HEK293 (cell line): ENCODE measurements at regions not wholly inside any gene's neighbourhood (a gene's known extent, or its start where the extent isn't known, plus 50 kb on each side); places are given as distances from the start of the nearest gene placed in this dataset.

Source experiments
- CTCF ChIA-PET: fragments of 350-600 bp; formaldehyde crosslinking; extraction: SDS; loops from one replicate; lab custom pipeline; 2021; ENCODE audit warnings: antibody characterized with exemption; lab: Yijun Ruan, JAX
- POLR2A ChIA-PET: fragments of 300-600 bp; formaldehyde crosslinking; extraction: SDS; loops from one replicate; lab custom pipeline; 2020; ENCODE audit warnings: antibody characterized with exemption, inconsistent platforms; lab: Yijun Ruan, JAX
- H3K27ac ChIP-seq: fragments of 200-500 bp; sonication (Bioruptor generic); 2 replicates; pipeline ENCODE4 v1.5.1; 2014; ENCODE audit warnings: low read depth, low read length, control low read depth, inconsistent platforms; ENCODE audit errors: extremely low read depth
- H3K36me3 ChIP-seq, 2 experiments: fragments of 200-500 bp in 1 of 2; sonication (Bioruptor generic) in 1 of 2; 1 replicate in 1 of 2; 2 replicates in 1 of 2; pipeline ENCODE4 v1.5.1; 2014 to 2017; ENCODE audit warnings: inconsistent platforms in 2 of 2, low read length in 2 of 2; ENCODE audit not compliant: control insufficient read depth in 2 of 2, insufficient read depth in 1 of 2
- H3K4me1 ChIP-seq: fragments of 200-500 bp; sonication (Bioruptor generic); 2 replicates; pipeline ENCODE4 v1.5.1; 2014; ENCODE audit warnings: mild to moderate bottlenecking, low read length, inconsistent platforms; ENCODE audit not compliant: control insufficient read depth, insufficient read depth
- H3K4me3 ChIP-seq: 2 replicates; pipeline ENCODE4 v1.5.1; 2011; ENCODE audit warnings: low read depth, mild to moderate bottlenecking, control low read depth, low read length, moderate library complexity
- H3K9me3 ChIP-seq: fragments of 200-500 bp; sonication (Bioruptor generic); 2 replicates; pipeline ENCODE4 v1.5.1; 2014; ENCODE audit warnings: low read depth, low read length, inconsistent platforms; ENCODE audit not compliant: control insufficient read depth, insufficient read depth
- GFI1B ChIP-seq: fragments of 450-650 bp; formaldehyde crosslinking; IDR thresholded peaks from 2 replicates; pipeline ENCODE4 v1.5.1; 2016; ENCODE audit warnings: missing biosample characterization, missing genetic modification characterization
- GLI2 ChIP-seq: fragments of 450-650 bp; formaldehyde crosslinking; IDR thresholded peaks from 2 replicates; pipeline ENCODE4; 2017; ENCODE audit warnings: missing biosample characterization, missing genetic modification characterization, low read depth, borderline replicate concordance
- KLF10 ChIP-seq: fragments of 450-650 bp; IDR thresholded peaks from 2 replicates; pipeline ENCODE4 v1.5.1; 2018; ENCODE audit warnings: missing biosample characterization, mild to moderate bottlenecking, missing genetic modification characterization
- TCF7L2 ChIP-seq: IDR thresholded peaks from 2 replicates; pipeline ENCODE4 v1.6.1; 2011; ENCODE audit warnings: low read depth, mild to moderate bottlenecking, inconsistent platforms, low read length, moderate library complexity, borderline replicate concordance
- TRIM28 ChIP-seq: IDR thresholded peaks from 2 replicates; pipeline ENCODE4 v1.6.1; 2011; ENCODE audit warnings: low read length, control low read depth, borderline replicate concordance
- YY1 ChIP-seq: fragments of 450-650 bp; formaldehyde crosslinking; IDR thresholded peaks from 2 replicates; pipeline ENCODE4 v1.5.1; 2018; ENCODE audit warnings: missing biosample characterization, missing genetic modification characterization
- ZBTB20 ChIP-seq: fragments of 450-650 bp; formaldehyde crosslinking; IDR thresholded peaks from 2 replicates; pipeline ENCODE4 v1.5.1; 2016; ENCODE audit warnings: missing biosample characterization, missing genetic modification characterization
- ZNF132 ChIP-seq: fragments of 450-650 bp; formaldehyde crosslinking; IDR thresholded peaks from 2 replicates; pipeline ENCODE4 v1.5.1; 2017; ENCODE audit warnings: missing biosample characterization, missing genetic modification characterization, borderline replicate concordance
- ZNF169 ChIP-seq: fragments of 450-650 bp; formaldehyde crosslinking; IDR thresholded peaks from 2 replicates; pipeline ENCODE4 v1.5.1; 2016; ENCODE audit warnings: missing biosample characterization, missing genetic modification characterization
- ZNF223 ChIP-seq: fragments of 450-650 bp; formaldehyde crosslinking; IDR thresholded peaks from 2 replicates; pipeline ENCODE4 v1.5.1; 2016; ENCODE audit warnings: missing biosample characterization, missing genetic modification characterization
- ZNF324 ChIP-seq: fragments of 450-650 bp; formaldehyde crosslinking; IDR thresholded peaks from 2 replicates; pipeline ENCODE4 v1.5.1; 2016; ENCODE audit warnings: missing biosample characterization, missing genetic modification characterization
- ZNF350 ChIP-seq: fragments of 450-650 bp; formaldehyde crosslinking; IDR thresholded peaks from 2 replicates; pipeline ENCODE4 v1.5.0; 2017; ENCODE audit warnings: missing biosample characterization, mild to moderate bottlenecking, missing genetic modification characterization
- ZNF394 ChIP-seq: fragments of 450-650 bp; formaldehyde crosslinking; IDR thresholded peaks from 2 replicates; pipeline ENCODE4 v1.5.1; 2016; ENCODE audit warnings: missing biosample characterization, missing genetic modification characterization, mild to moderate bottlenecking, moderate library complexity, borderline replicate concordance
- ZNF404 ChIP-seq: fragments of 450-650 bp; formaldehyde crosslinking; IDR thresholded peaks from 2 replicates; pipeline ENCODE4 v1.5.1; 2017; ENCODE audit warnings: missing biosample characterization, missing genetic modification characterization
- ZNF416 ChIP-seq: fragments of 450-650 bp; formaldehyde crosslinking; IDR thresholded peaks from 2 replicates; pipeline ENCODE4 v1.5.1; 2016; ENCODE audit warnings: missing biosample characterization, missing genetic modification characterization
- ZNF510 ChIP-seq: fragments of 450-650 bp; formaldehyde crosslinking; IDR thresholded peaks from 2 replicates; pipeline ENCODE4 v1.5.1; 2018; ENCODE audit warnings: mild to moderate bottlenecking, missing genetic modification characterization, missing biosample characterization; ENCODE audit not compliant: insufficient replicate concordance
- ZNF529 ChIP-seq: fragments of 450-650 bp; formaldehyde crosslinking; IDR thresholded peaks from 2 replicates; pipeline ENCODE4 v1.5.1; 2017; ENCODE audit warnings: missing genetic modification characterization, missing biosample characterization; ENCODE audit not compliant: insufficient replicate concordance
- ZNF555 ChIP-seq: fragments of 450-650 bp; formaldehyde crosslinking; conservative IDR thresholded peaks from 2 replicates; pipeline ENCODE4 v1.5.1; 2017; ENCODE audit warnings: missing biosample characterization, mild to moderate bottlenecking, missing genetic modification characterization, inconsistent platforms
- ZNF560 ChIP-seq: fragments of 450-650 bp; formaldehyde crosslinking; IDR thresholded peaks from 2 replicates; pipeline ENCODE4 v1.5.1; 2017; ENCODE audit warnings: missing biosample characterization, missing genetic modification characterization, borderline replicate concordance
- ZNF623 ChIP-seq: fragments of 450-650 bp; formaldehyde crosslinking; IDR thresholded peaks from 2 replicates; pipeline ENCODE4 v1.5.1; 2016; ENCODE audit warnings: missing biosample characterization, missing genetic modification characterization
- ZNF670 ChIP-seq: fragments of 450-650 bp; formaldehyde crosslinking; IDR thresholded peaks from 2 replicates; pipeline ENCODE4 v1.5.1; 2016; ENCODE audit warnings: missing biosample characterization, missing genetic modification characterization, low read depth
- ZNF768 ChIP-seq: fragments of 450-650 bp; formaldehyde crosslinking; IDR thresholded peaks from 2 replicates; pipeline ENCODE4 v1.5.1; 2018; ENCODE audit warnings: missing biosample characterization, mild to moderate bottlenecking, missing genetic modification characterization
- ZNF791 ChIP-seq: fragments of 450-650 bp; formaldehyde crosslinking; IDR thresholded peaks from 2 replicates; pipeline ENCODE4 v1.5.1; 2016; ENCODE audit warnings: missing biosample characterization, missing genetic modification characterization
- TF ChIP-seq, protein P1 (sequence below): fragments of 450-650 bp; formaldehyde crosslinking; IDR thresholded peaks from 2 replicates; pipeline ENCODE4 v1.5.1; 2016; ENCODE audit warnings: missing biosample characterization, missing genetic modification characterization
- TF ChIP-seq, protein P2 (sequence below): fragments of 450-650 bp; formaldehyde crosslinking; IDR thresholded peaks from 2 replicates; pipeline ENCODE4 v1.5.1; 2016; ENCODE audit warnings: missing biosample characterization, missing genetic modification characterization
- TF ChIP-seq, protein P3 (sequence below): fragments of 450-650 bp; formaldehyde crosslinking; IDR thresholded peaks from 2 replicates; pipeline ENCODE4 v1.5.1; 2017; ENCODE audit warnings: missing biosample characterization, missing genetic modification characterization

DNA sequence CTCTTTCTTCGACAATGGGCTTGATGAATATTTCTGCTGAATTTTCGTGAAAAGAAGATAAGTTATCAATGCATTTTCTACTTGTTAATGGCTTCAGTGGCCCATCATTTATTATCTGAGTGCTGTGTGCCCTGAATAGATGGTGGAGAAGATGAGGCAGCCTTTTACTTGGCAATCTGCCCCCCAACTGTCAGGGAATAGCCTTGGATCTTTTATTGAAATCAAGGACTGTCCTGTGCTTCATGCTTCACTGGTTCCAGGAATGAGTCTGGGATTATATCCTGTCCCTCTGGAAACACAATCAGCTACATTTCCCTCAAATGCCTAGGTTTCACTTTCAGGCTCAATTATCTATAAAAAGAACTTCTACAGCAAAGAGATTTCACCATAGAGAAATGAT, 75.9 kb upstream of the NXPH1 start (continued):
- TF ChIP-seq, protein P1, sequence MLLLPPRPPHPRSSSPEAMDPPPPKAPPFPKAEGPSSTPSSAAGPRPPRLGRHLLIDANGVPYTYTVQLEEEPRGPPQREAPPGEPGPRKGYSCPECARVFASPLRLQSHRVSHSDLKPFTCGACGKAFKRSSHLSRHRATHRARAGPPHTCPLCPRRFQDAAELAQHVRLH = no peak
- no peak for TF ChIP-seq ZNF324 (tag by site-specific recombination)

DNA sequence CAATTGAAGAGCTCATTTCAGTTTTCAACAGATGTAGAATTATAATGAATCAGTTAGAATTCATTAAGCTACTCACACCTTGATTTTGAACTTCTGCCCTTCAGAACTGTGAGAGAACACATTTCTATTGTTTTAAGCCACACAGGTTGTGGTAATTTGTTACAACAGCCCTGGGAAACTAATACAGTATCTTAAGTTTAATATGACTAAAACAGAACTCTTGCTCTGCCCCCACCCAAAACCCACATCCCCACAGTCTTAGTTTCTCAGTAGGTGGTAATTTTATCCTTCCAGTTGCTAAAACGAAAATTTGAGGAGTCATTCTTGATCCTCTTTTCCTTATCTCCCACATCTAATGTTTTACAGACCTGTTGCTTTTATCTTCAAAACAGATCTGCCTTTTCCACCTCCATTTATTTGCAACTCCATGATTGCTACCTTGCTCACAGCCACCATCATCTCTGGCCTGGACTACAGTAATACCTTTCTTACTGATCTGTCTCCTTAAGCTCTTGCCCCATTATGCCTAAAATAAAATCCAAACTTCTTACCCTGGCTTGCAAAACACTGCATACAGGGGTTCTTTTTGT, 72.8 kb upstream of the NXPH1 start:
- POLR2A ChIA-PET = no interaction called here
- H3K27ac ChIP-seq = no peak overlapping the region
- no peak for TF ChIP-seq GLI2 (tag by site-specific recombination)
- TF ChIP-seq GFI1B (tag by site-specific recombination) = no peak
- CTCF ChIA-PET = interaction anchor here (0.5 kb wide), 1 partner anchor 56 kb away, joined by 3 read pairs; no protein-coding TSS in a partner anchor
- no peak overlapping the region for H3K4me3 ChIP-seq
- no peaks in the 10 kb centered on the region for H3K9me3 ChIP-seq
- no peaks in the 10 kb centered on the region for H3K4me1 ChIP-seq
- no peaks in the 10 kb centered on the region for H3K36me3 ChIP-seq

DNA sequence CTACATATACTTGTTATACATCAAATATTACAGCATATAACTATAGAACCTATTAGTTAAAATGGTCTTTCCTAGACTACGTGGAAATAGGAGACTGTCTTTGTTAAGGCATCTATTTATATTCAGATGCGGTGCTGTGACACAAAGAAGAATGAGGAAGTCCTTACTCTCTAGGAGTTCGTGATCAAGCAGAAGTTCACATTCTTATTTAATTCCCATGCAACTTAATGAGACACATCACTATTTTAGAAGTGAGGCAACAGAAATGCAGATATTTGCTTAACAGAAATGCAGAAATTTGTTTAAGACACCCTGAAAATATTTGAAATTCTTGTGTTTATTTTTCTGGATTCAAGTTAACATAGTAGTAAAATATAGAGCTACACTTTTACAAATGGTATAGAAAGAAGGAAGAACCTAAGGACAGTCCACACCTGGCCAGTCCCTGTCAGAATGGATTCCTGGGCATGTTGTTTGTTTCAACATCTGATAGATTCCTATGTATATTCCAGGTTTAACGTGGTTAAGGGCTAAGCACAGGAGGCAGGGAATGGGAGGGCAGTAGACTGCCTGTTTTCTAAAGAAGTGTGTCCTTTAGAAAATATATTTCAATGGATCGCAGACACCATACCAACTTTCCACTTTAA, 70.6 kb upstream of the NXPH1 start:
- Histone ChIP-seq H3K27ac (no peak overlapping the region), H3K4me1 (no peaks in the 10 kb centered on the region), H3K36me3 (no peaks in the 10 kb centered on the region), H3K9me3 (no peaks in the 10 kb centered on the region), H3K4me3 (no peak overlapping the region)
- no peak for TF ChIP-seq ZNF404
- TF ChIP-seq ZNF132 = no peak
- no peak for TF ChIP-seq ZNF670 (tag by site-specific recombination)
- no peak for TF ChIP-seq ZNF416 (tag by site-specific recombination)
- TF ChIP-seq KLF10 (tag by site-specific recombination) = no peak
- TF ChIP-seq TCF7L2 = no peak
- TF ChIP-seq ZNF169 = no peak
- TF ChIP-seq ZNF623 = no peak
- no peak for TF ChIP-seq TRIM28
- no peak for TF ChIP-seq ZNF223 (tag by site-specific recombination)
- no peak for TF ChIP-seq ZNF768 (tag by site-specific recombination)
- no peak for TF ChIP-seq ZNF560 (tag by site-specific recombination)
- no peak for TF ChIP-seq YY1 (tag by site-specific recombination)
- TF ChIP-seq ZNF791 (tag by site-specific recombination) = no peak
- TF ChIP-seq ZNF324 (tag by site-specific recombination) = no peak
- TF ChIP-seq, protein P2, sequence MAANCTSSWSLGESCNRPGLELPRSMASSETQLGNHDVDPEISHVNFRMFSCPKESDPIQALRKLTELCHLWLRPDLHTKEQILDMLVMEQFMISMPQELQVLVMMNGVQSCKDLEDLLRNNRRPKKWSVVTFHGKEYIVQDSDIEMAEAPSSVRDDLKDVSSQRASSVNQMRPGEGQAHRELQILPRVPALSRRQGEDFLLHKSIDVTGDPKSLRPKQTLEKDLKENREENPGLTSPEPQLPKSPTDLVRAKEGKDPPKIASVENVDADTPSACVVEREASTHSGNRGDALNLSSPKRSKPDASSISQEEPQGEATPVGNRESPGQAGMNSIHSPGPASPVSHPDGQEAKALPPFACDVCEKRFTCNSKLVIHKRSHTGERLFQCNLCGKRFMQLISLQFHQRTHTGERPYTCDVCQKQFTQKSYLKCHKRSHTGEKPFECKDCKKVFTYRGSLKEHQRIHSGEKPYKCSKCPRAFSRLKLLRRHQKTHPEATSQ (tag by site-specific recombination) = no peak
- ChIA-PET CTCF (no interaction called here), POLR2A (no interaction called here)

- CTCF ChIA-PET = interaction anchor here (1.2 kb wide), 1 partner anchor 76 kb away, joined by 3 read pairs; no protein-coding TSS in a partner anchor
- H3K27ac ChIP-seq = no peak overlapping the region
- H3K9me3 ChIP-seq = no peaks in the 10 kb centered on the region
- H3K36me3 ChIP-seq = no peaks in the 10 kb centered on the region
- no peak overlapping the region for H3K4me3 ChIP-seq
- no peaks in the 10 kb centered on the region for H3K4me1 ChIP-seq
- POLR2A ChIA-PET = no interaction called here
- TF ChIP-seq ZNF555 (tag by site-specific recombination) (no peak), ZNF350 (tag by site-specific recombination) (no peak), ZNF394 (no peak), ZNF510 (no peak), ZNF529 (no peak), ZBTB20 (tag by site-specific recombination) (no peak)
- TF ChIP-seq, protein P3, sequence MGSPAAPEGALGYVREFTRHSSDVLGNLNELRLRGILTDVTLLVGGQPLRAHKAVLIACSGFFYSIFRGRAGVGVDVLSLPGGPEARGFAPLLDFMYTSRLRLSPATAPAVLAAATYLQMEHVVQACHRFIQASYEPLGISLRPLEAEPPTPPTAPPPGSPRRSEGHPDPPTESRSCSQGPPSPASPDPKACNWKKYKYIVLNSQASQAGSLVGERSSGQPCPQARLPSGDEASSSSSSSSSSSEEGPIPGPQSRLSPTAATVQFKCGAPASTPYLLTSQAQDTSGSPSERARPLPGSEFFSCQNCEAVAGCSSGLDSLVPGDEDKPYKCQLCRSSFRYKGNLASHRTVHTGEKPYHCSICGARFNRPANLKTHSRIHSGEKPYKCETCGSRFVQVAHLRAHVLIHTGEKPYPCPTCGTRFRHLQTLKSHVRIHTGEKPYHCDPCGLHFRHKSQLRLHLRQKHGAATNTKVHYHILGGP (tag by site-specific recombination) = no peak
These were observed 69.9 kb upstream of the NXPH1 start for GRCh38 chr7:8363407-8364015.
